DMS114 treated with DMSO at 0.1 percent for 48 hours (cell line): ENCODE measurements at regions not wholly inside any gene's neighbourhood (a gene's known extent, or its start where the extent isn't known, plus 50 kb on each side); places are given as distances from the start of the nearest gene placed in this dataset.
"Not testable (repeated sequence)": the region's sequence is repeated elsewhere in the genome, so short reads cannot be mapped to it uniquely, and the experiment has no call there.

Experiments used
- DNase-seq: peaks from one replicate; lab custom pipeline; 2025; ENCODE audit not compliant: unreplicated experiment; lab: John Stamatoyannopoulos, UW

DNA sequence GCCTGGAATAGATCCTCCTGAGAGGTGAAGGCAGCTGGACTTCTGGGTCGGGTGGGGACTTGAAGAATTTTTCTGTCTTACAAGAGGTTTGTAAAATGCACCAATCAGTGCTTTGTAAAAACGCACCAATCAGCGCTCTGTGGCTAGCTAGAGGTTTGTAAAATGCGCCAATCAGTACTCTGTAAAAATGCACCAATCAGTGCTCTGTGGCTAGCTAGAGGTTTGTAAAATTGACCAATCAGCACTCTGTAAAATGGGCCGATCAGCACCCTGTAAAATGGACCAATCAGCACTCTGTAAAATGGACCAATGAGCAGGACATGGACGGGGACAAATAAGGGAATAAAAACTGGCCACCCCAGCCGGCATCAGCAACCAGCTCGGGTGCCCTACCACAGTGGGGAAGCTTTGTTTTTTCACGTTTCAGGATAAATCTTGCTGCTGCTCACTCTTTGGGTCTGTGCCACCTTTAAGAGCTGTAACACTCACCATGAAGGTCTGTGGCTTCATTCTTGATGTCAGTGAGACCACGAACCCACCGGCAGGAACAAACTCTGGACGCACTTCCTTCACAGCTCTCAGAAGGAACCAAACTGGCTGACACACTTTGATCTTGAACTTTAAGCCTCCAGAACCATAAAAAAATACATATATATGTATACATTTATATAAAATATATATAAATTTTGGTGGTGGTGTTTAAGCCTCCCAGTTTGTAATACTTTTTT, 197.8 kb upstream of the SLCO3A1 start:
- not testable (repeated sequence) for DNase-seq

DNA sequence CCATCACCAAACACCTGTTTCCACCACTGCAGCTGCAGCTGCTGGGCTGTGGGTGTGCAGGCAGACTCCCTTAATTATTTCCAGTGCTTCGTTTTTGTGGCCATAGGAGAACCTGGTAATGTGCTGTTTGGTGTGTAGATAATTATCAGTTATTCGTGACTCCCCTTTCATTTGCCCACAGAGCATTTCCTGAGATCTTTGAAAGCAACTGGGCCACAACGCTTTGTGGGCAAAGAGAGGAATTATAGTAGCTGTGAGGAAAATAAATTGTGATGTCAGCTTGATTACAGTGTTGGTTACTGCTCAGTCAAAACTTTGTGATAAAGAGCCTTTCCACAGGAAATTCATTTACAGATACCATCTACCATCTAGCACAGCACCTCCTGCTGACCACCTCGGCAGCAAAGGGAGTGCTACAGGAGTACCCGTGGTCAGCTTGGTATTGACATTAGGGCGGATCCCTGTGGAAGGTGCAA, 193.3 kb upstream of the SLCO3A1 start:
- no peak for DNase-seq

DNA sequence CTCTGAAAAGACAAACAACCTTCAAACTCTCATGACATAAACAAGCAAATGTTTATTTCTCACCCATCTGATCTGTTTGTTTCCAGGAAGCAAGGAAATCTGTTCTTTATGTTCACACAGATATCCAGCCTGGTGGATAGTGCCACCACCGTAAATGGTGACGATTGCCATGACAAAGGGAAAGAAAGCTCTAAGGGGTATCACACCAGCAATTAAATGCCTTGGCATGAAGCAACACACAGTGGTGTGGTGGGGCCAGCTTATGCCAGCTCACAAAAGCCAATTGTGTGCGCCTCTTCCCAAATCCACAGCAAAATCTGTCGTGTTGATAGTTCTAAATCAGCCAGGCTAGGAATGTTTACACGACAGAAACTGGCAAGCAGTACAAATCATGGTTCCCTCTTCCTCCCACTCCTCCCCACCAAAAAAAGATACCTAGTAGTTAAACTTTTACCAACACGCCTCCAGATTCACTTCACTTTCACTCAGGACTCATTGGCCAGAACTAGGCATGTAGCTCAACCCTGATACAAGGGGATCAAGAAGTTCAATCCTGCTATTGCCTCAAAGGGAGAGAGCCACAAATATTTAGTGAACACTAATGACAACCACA, 189.2 kb upstream of the SLCO3A1 start:
- DNase-seq, result no peak

DNA sequence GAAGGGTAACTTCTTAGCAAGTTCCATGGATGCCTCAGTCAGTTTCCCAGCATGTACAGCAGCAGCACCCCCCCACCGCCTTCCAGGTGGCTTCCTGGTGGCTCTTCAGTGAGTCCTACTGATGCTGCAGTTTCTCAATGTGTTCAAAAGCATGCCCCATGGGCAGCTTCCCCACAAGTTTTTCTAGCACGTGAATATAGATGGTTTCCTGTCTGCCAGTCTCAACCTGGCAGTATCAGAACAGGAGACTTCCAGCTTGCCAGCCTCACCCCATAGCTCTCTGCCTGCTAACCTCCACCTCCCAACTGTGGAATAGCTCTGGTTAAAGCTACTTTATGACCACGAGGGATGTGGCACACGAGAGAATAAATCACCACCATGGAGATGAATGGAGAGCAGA, 188.3 kb upstream of the SLCO3A1 start:
- DNase-seq, result no peak

- DNase-seq, result no peak
These were observed 185.1 kb upstream of the SLCO3A1 start for GRCh38 chr15:91668370-91668769.

GRCh38 chr15:91670108-91670507, 183.4 kb upstream of the SLCO3A1 start:
- DNase-seq, result no peak

GRCh38 chr15:91678003-91678402, 175.5 kb upstream of the SLCO3A1 start:
- DNase-seq, result no peak

GRCh38 chr15:91679447-91679846, 174.1 kb upstream of the SLCO3A1 start:
- no peak for DNase-seq

GRCh38 chr15:91685436-91685835, 168.1 kb upstream of the SLCO3A1 start:
- no peak for DNase-seq

DNA sequence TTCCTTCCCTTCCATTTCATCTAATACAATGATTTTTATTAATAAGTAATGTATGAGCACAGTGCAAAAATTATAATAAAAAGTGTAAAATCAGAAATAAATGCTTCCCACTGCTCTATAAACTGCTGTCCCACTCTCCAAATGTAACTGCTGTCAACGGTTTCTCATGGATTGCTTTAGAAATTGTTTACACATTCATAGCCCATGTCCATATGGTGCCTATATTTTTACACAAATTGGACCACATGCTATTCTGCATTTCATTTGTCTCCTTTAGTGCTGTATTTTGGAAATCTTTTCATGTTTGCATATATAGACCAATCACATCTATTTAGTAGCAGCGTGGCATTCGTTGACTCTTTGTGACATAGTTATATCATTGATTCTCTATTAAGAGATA, 164.7 kb upstream of the SLCO3A1 start:
- no peak for DNase-seq

DNA sequence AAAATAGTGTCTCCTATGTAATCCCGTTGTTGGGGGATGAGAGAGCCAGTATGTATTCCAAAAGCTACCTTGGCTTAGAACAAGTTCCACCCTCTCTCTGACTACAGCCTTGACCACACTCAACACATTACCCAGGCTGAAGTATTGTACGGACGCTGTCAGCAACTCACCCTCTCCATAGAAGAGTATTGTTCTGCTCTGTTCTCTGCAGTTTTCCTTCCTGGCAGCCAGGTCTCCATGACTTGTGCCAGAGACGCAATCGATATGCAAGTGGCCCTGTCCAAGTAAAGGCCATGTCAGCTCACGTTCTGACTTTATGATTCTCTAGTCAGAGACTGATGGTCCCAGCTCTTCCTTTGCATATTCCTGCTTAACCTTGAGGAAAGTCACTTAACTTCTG, 164.1 kb upstream of the SLCO3A1 start:
- DNase-seq, result no peak

GRCh38 chr15:91692596-91692995, 160.9 kb upstream of the SLCO3A1 start:
- no peak for DNase-seq

GRCh38 chr15:91694131-91694830, 159.2 kb upstream of the SLCO3A1 start:
- no peak for DNase-seq

DNA sequence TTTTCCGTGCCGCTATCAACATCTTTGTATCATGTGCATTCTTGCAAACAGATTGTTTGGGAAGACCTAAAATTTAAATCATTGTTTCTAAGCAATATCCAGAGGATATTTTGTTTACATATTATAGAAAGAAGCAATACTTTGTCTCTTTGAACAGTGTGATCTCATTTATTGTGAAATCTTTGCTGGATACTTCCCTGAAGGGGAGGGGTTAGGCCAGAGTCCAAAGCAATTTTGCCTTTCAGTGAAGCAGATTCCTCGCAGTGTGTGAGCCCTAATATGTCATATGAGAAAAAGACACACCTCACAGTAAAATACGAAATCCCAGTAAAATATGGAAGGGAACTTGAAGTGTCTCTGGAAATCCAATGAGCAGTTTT, 158.7 kb upstream of the SLCO3A1 start:
- no peak for DNase-seq

GRCh38 chr15:91695799-91696198, 157.7 kb upstream of the SLCO3A1 start:
- no peak for DNase-seq

- no peak for DNase-seq
These were observed 156.5 kb upstream of the SLCO3A1 start for GRCh38 chr15:91696981-91697380.

GRCh38 chr15:91698241-91698640, 155.3 kb upstream of the SLCO3A1 start:
- DNase-seq, result no peak

DNA sequence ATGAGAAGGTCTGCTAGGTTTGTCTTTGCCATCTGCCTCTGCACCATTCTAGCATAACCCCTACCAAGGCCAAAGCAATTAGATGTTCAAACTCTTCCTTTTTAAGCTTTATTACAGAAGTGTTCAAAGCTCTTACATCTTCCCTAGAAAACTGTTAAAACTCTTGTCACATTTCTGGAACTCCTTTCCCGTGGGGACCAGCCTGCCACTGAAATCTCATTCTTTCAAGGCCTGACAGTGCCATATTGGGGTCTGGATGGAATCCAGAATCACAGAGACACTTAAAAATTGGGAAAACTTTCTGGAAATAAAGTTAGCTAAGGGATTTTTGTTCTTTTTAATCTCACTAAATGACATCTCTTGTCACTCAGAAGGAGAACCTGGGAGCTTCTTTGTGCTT, 153.8 kb upstream of the SLCO3A1 start:
- no peak for DNase-seq

DNA sequence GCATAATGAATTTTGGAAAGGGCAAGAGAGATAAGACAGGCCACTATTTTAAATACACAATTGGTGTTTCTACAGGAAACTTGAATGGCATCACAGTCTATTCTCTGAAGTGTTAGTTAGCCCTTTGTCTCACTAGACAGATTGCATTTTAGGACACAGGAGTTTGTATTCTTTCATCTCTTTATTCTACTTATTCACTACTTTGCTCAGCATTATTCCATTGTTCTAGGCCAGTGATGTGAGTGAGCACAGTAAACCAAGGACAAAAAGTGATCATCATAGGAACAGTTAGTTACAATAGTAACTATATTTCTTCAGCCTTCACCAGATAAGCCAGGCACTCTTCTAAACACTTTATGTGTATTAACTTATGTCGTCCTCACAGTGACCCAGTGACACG, 150.2 kb upstream of the SLCO3A1 start:
- no peak for DNase-seq

DNA sequence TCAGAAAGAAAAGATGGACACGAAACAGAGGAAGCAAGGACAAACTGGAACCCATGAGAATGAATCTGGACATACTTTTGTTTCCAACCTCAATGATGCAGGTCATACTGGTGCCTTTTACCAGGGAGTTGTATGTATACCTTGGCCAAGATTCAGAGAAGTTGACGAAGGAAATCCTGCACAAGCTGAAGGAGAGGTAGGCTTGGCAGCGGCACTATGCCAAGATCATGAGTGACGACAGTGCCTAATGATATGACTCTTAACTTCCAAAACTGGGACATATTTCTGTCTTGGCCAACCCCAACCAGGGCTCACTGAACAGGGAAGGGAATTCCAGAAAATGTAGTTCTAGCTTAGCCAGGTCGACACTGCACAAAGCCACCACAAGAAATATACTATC, 149.2 kb upstream of the SLCO3A1 start:
- no peak for DNase-seq

GRCh38 chr15:91706322-91707032, 147.0 kb upstream of the SLCO3A1 start:
- DNase-seq, result peak; percentile 7
